HG02885 (cell line): ENCODE measurements at regions not wholly inside any gene's neighbourhood (a gene's known extent, or its start where the extent isn't known, plus 50 kb on each side); places are given as distances from the start of the nearest gene placed in this dataset.

ENCODE experiments used
- ATAC-seq: cut with Tn5 transposase; IDR thresholded peaks from one replicate; pipeline ENCODE4 v1.9.1; 2021; ENCODE audit warnings: mild to moderate bottlenecking; ENCODE audit not compliant: unreplicated experiment, poor library complexity

DNA sequence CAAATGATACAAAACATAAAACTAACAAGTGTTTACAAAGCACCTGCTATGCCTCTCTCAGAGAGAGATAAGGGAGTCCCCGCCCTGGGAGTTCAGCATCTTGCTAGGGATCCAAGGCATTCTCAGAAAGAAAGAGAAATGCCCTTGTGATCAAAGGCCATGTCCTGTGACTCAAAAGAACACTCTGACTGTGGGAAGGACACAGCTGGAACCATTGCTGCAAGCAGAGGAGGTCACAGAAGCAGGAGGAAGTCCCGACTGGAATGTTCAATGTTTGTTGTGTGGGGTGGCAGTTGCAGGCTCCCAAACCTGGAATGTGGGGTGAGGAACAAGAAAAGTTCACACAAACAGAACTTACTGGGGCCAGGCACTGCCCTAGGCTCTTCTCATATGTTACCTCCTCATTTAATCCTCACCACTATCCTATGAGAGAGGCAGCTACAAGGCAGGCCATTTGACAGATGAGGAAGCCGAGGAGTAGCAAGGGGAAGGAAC, 93.0 kb upstream of the GRIK3 start:
- ATAC-seq = no peak

DNA sequence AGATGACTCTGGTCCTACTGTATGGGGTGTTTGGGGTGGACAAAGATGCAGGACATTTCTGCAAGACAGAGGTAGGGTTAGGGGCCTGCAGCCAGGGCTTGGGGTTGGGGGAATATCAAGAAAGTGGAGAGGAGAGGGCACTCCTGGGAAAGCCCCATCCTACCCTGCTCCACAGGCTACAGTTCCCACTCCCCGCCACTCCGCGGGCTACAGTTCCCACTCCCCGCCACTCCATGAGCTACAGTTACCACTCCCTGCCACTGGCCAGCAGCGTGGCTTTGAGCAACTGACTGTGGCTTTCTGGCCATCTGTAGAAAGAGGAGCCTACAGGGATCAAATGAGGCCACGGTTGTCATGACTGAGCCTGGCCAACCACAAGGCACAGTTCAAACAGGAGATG, 93.8 kb upstream of the GRIK3 start:
- no peak for ATAC-seq

DNA sequence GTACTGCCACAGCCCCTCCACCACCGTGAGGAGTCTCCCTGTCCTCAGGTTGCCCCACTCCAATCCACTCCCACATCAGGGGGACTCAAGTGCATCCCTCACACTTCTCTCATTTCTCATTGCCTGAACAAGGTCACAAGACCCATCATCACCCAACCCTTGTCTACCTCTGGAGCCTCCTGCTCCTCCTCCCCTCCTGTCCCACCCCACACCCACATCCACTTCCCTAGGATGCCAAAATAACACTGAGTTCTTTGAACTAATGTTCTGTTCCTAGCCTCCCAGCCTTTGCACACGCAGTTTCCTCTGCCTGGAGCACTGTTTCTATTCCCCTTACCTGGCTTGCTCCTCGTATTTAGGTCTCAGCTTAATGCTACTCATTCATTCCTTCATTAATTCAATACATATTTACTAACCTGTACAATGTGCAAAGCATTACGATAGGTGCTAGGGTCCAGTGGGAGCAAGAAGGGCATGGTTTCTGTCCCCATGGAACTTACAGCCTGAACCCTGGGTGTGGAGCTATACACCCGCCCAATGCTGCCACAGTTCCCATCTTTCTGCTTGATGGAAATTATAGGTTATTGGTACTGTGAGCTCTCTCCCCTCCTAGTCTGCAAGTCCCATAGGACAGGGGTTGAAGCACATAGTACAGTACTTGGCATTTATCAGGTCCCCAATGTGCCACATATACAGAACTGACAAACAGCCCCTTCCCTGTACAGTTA, 96.1 kb upstream of the GRIK3 start:
- ATAC-seq = no peak

DNA sequence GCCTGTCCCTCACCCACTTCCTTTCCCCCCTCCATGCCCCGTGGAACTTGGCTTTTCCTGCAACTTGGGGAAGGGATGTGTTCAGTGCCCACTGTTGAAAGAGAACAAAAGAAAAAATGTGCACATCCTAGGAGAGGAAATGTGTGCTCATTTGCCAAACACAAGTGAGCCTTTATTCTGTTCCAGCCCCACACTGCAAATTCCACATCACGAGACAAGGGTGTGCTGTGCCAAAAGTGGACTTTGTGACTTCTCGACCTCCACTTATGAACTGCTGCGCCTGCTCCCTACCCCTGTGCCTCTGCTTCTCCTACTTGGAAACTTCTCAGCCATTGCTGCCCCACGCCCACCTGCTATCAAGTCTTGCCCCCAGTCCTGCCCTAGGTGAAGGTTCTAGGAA, 97.0 kb upstream of the GRIK3 start:
- no peak for ATAC-seq

DNA sequence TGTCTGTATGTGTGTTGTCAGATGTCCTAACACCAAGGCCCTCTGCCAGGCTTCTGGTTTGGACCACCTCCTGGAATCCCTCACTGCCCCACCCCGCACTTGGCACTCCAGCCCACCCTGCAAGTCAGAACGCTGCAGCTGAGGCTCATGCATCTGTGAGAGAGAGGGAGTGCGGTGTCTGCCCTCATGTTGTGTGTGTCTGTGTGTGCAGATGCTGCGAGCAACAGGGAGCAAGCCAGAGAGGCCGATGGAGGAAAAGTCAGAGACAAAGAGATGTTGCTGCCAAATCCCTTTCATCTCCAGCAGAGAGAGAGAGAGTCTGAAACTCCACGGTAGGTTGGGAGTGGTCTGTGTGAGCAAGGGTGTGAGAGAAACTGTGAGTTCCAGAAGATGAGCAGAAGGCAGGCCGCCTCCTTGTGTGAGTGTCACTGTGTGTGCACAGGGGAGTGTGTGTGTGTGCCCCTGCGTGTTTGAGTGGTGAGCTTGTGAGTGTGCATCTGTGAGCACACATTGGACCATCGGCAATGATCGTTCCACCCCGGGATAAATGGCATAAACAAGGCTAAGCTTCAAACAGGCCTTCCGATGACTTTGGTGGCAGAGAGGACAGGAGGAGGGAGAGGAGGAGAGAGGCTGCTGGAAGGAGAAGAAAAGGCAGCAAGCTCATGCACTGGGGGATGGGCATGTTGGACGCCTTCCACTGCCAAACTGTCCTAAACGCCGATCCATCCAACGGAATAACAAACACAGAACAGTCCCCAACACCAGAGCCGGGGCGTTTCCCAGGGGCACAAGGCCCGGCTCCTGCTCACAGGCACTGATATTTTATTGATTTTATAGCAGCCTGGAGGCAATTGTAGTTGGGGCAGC, 99.2 kb upstream of the GRIK3 start:
- ATAC-seq = no peak

DNA sequence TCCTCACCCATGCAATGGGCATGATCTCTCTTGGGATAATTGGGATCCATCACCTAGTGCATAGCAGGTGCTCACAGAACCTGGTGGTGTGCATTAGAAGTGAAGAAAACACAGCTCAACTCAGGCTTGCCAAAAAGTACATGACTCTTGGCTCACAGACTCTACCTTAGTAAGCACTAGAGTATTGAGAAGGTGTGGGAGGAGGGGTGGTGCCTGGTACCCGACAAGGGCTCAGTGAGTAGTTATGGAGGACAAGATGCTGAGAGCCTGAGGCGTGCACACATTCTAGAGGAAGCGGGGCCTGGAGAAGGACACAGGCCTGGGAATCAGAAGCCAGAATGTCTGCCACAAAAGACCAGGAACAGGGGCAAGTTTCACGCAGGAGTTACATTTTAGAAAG, 100.3 kb upstream of the GRIK3 start:
- ATAC-seq = no peak

DNA sequence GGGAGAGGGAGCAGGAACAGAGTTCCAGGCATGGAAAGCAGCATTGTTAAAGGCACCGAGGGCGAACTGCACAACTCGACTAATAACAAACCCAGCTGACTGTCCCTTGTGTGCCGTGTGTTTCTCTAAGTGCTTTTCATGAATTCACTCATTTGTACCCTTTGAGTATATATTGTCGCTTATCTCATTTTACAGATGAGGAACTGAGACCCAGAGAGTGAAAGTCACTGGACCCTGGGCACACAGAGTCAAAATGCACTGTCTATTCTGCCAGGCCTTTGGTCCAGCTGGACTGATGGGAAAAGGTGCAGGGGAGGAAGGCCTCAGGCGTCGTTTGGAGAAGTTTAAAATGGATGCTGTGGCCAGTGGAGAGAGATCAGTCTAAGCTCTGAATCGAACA, 100.7 kb upstream of the GRIK3 start:
- ATAC-seq = no peak

DNA sequence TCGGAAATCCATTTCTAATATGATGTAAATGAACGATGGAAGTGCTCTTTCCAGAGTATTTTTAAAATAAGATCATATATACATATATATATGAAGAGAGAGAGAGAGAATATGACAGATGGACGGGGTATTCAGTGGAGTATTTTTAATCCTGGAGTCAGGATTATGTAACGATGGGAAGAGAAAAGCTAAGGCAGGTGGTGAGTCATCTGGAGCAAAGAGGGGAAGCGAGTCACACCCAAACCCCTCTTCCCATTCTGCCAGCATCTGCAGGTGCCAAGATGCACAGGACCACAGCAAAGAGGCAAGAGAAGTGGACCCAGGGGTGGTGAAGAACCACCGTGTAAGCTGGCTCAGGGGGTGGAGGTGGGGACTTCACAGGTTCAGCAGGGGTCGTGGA, 102.7 kb upstream of the GRIK3 start:
- no peak for ATAC-seq

DNA sequence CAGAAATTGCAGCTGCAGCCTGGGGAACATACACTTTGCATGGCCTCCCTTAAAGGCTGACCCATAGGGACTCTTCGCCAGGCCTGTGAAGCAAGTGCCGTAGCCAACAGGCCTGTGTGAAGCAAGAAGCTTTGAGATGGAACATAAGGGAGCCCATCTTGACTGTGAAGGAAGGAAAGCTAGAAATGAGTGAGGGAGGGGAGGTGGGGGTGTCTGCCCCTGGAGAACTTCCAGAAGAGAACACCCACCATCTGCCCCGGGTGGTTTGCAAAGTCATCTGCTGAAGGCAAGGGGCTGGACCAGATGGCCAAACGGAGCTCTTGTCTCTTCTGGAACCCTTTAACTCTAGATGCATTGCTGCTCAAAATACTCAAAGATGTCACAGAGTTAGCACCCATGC, 103.3 kb upstream of the GRIK3 start:
- ATAC-seq = no peak

DNA sequence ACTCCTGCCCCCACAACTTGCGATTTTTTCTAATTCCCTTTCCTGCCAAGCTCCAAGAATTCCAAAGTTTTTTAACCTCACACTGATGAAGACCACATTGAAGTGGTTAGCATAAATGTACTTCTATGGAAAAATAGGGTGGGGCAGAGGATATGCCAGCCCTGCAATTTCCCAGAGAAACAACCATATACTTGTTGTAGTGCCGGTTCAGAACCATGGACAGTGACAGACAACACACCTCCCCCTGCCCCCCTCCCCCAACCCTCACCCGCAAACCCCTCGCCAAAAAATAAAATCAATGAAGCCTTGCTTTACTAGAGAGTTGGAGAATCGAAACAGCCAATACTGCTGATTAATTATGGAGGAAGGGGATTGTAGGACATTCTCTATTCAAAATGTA, 109.5 kb upstream of the GRIK3 start:
- no peak for ATAC-seq

DNA sequence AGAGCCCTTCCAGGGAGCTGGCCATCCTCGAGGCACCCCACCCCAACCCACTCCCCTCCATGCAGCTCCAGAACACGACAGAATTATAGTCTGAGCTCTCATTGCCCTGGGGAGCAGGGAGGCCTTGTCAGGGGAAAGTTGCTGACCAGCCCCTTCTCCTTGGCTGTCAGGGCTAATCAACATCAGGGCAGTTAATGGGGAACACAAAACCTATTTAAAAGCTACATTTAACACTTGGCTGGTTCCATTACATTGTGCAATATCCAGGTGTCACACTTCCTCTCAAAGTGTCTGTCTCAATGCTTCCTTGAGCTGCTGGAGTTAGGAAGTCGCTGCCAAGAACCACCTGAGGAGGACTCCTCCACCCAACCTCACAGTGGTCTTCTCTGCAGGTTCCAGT, 111.8 kb upstream of the GRIK3 start:
- no peak for ATAC-seq

DNA sequence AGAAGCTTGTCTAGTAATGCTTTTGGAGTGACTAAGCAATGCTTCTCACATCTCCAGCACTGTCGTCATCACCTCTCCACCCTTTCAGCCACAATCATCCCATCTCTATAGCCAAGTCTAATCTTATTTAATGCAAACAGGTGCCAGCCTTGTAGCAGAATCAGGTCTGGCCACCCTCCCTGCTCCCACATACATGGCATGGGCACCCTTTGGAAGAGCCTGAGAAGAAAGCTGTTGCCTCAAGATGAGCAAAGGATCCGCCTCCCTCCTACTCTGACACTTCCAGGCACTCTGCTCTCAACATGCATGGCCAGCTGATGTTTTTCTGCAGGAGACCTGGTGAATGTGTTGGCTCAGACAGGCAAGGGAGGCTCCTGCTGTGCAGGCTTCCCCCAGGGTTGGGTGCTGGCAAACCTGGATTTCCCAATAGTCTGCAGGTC, 113.1 kb upstream of the GRIK3 start:
- no peak for ATAC-seq

DNA sequence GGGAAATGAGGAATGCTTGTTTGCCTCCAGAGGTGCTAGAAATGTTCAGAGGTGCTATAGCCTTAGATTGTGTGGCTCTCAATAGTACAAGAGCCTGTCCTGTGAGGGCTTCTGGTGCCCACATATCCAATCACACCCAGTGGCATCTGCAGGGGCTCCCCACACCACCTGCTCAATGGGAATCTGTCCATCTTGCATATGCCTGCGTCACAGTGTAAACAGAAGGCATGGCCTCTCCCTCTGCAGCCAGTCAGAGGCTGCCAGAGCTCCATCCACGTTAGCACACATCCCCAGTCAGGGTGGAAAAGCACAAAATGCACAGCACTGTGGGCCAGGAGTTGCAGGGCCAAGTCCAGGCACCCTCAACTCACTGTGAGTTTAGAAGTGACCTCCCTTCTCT, 113.6 kb upstream of the GRIK3 start:
- no peak for ATAC-seq

DNA sequence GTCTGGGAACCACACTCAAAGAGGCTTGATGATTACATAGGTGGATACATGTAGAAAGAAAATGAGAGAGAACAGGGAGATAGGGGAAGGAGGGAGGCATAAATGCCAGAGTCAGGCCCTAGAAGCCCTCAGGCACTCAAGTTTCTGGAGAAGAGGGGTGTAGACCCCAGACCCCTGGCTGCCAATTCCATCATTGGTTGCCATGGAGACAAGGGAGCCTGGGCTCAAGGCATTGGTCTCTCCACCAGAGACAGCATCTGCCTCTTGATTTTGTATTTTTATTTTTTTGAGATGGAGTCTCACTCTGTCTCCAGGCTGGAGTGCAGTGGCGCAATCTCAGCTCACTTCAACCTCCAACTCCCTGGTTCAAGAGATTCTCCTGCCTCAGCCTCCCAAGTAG, 114.3 kb upstream of the GRIK3 start:
- no peak for ATAC-seq

DNA sequence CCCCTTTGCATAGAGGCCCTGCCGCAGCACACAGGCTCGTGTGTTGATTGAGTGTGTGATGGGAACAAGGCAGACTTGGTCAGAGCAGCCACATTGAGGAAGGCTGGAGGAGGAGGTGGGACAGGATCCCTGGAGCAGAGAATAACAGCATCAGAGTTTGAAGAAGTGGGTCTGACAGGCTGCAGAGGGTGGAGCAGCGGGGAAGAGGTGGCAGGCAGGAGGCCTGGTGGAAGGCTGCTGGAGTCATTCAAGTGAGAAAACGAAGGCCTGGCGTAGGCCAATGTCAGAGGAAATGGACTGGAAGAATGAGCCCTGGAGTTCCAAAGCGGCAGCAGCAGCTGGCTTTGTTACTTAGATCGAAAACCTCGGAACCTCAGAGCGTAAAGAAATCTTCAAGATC, 115.0 kb upstream of the GRIK3 start:
- no peak for ATAC-seq

DNA sequence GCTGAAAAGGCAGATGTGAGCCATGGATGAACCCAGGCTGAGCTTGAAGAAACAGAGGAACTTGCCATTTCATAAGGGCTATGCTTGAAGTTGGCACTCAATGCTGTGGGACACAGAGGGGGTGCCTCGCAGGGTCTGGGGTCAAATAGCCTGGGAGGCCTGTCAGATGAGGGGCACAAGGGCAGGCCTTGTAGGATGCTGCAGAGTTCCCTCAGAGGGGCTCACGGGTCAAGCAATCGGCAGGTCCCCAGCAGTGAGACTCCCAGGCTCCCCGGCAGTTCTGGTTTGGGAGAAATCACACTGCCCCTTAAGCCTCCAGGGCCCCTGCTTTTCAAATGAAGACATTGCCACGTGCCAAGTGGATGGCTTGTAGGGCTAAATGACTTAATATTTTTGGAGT, 116.7 kb upstream of the GRIK3 start:
- ATAC-seq = no peak

DNA sequence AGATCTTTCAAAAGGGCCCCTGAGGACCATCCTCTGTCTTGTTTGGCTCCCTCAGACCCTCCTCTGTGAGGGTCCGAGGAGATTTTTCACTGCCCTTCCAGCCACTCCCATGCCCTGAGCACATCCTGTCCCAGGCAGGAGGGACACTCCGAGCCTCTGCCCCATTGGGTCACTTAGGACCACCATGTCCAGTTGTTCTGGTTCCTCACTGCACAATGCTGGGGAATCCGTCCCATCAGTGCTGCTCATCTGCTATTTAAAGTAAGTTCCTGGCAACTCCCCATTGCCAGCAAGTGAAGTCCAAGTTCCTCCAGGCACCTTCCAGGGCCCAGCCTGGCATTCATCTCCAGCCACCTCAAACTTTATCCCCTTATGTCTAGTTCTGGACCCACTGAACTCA, 117.5 kb upstream of the GRIK3 start:
- ATAC-seq = no peak

DNA sequence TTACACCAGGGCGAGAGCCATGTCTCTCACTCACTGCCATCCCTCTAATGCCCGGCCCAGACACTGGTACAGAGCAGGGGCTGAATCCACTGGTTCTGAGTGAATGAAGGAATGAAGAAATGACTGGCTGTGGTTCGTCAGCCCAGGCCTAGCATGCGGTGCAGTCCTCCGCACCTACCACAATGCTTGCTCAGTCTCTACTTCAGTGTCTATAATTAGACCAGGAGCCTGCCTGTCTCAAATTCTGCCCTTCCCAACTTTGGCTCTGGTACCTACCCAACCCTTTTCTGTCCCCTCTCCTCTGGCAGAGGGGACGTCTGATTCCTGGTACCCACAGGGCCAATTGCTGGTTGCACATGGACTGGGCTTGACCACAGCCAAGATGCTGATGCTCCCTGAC, 118.2 kb upstream of the GRIK3 start:
- no peak for ATAC-seq

DNA sequence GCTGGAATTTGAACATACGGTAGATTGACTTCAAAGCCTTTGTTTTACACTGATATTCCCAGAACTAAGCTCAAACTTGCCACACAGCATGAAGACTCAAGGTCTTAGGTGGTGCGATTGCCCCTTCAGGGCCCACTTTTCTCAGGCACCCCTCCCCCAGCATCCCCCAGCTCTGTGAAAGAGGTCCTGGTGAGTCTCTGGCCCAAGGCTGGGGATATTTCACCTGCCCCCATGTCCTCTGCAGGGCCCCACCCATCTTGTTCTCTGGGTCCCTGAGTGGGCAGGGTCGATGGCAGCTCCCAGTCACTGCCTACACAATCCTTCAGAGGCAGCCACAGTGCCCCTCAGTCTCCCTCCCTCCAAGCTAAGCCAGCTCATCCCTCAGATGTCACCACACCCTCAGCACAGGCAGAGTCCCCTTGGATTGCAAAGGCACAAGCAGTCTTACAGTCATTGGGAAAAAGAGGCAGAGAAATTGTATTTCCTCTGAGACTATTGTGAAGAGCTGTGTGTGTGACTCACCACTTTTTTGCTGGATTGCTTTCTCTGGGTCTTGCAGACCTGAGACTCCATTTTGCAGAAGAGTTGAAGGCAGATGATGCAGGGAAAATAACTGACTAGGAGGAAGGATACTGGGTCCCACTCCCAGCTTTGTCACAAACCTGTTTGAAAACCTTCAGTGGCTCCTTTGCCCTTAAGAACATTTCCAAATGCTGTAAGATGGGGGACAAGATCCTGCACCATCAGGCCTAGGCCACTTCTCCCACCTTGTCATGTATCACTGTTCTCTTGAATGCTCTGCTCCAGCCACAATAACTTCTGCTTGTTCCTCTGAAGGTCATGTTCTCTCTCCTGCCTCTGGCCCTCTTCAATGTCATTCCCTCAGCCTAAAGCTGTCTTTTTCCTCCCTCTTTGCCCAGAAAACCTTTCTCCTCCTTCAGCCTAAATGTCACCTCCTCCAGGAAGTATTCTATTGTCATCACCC, 119.1 kb upstream of the GRIK3 start:
- ATAC-seq = no peak

DNA sequence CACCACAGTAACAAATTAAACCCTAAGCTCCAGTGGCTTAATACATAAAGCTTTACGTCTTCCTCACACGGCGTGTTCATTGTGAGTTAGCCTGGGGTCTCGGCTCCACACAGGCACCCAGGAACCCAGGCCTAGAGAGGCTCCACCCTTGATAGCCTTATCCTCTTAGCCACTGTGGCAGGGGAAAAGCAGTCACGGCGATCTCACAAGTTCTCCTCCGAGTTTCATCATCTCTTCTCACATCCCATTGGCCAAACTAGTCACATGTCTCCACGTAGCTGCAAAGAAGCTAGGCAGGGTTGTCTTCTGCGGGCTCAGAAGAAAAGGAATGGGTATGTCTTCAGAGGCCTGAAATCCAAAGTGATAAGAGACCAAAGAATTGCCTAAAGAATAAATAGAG, 122.3 kb upstream of the GRIK3 start:
- ATAC-seq = no peak

DNA sequence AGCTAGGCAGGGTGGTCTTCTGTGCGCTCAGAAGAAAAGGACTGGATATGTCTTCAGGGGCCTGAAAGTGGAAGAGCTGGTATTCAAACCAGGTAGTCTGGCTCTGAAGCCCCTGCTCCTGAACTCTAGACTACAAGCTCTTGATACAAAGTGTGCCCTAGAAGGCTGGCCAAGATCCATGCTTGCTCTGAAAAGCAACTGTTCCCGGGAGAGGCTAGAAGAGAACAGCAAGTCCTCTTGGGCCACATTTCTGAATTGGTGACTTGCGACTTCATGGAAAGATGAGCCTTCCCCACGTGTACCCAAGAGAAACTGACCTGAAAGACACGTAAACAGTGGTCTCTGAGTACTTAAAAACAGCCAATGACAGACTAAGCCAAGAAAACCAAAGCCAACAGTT, 123.3 kb upstream of the GRIK3 start:
- no peak for ATAC-seq
